GM12878 (cell line): ENCODE measurements at regions not wholly inside any gene's neighbourhood (a gene's known extent, or its start where the extent isn't known, plus 50 kb on each side); places are given as distances from the start of the nearest gene placed in this dataset.

ENCODE experiments used
- NRF1 ChIP-seq: conservative IDR thresholded peaks from 2 replicates; pipeline ENCODE4 v1.6.1; 2011; ENCODE audit warnings: mild to moderate bottlenecking, low read depth, low read length, improper control_type of control experiment
- PBX3 ChIP-seq: IDR thresholded peaks from 2 replicates; pipeline ENCODE4 v1.6.1; 2011; ENCODE audit warnings: mild to moderate bottlenecking, low read depth, low read length, moderate library complexity; ENCODE audit not compliant: insufficient replicate concordance
- POLR2A ChIP-seq: IDR thresholded peaks from 2 replicates; pipeline ENCODE4 v1.6.1; 2011; ENCODE audit warnings: low read depth, mild to moderate bottlenecking, low read length
- SP1 ChIP-seq: IDR thresholded peaks from one replicate; pipeline ENCODE4 v1.6.1; 2011; ENCODE audit warnings: low read depth, low read length
- SPI1 ChIP-seq: IDR thresholded peaks from 2 replicates; pipeline ENCODE4 v1.6.1; 2011; ENCODE audit warnings: low read depth, mild to moderate bottlenecking, low read length, moderate library complexity, borderline replicate concordance; ENCODE audit not compliant: insufficient read depth
- TAF1 ChIP-seq: IDR thresholded peaks from 2 replicates; pipeline ENCODE4 v1.6.1; 2011; ENCODE audit warnings: mild to moderate bottlenecking, low read depth, low read length, borderline replicate concordance
- ZBTB33 ChIP-seq: fragments of 450-650 bp; IDR thresholded peaks from 2 replicates; pipeline ENCODE4 v1.6.1; 2017; ENCODE audit warnings: mild to moderate bottlenecking
- TF ChIP-seq, protein P1 (sequence below), 3 experiments: IDR thresholded peaks in 2 of 3; conservative IDR thresholded peaks in 1 of 3; 2 replicates each; pipeline ENCODE4 v1.5.1; 2011; ENCODE audit warnings: low read depth in 3 of 3, low read length in 3 of 3, mild to moderate bottlenecking in 3 of 3, control low read depth in 2 of 3, moderate library complexity in 2 of 3, inconsistent platforms in 1 of 3, mixed read lengths in 1 of 3; ENCODE audit not compliant: control insufficient read depth in 2 of 3, insufficient read depth in 1 of 3; ENCODE audit errors: extremely low read depth in 1 of 3

- TF ChIP-seq, protein P1, sequence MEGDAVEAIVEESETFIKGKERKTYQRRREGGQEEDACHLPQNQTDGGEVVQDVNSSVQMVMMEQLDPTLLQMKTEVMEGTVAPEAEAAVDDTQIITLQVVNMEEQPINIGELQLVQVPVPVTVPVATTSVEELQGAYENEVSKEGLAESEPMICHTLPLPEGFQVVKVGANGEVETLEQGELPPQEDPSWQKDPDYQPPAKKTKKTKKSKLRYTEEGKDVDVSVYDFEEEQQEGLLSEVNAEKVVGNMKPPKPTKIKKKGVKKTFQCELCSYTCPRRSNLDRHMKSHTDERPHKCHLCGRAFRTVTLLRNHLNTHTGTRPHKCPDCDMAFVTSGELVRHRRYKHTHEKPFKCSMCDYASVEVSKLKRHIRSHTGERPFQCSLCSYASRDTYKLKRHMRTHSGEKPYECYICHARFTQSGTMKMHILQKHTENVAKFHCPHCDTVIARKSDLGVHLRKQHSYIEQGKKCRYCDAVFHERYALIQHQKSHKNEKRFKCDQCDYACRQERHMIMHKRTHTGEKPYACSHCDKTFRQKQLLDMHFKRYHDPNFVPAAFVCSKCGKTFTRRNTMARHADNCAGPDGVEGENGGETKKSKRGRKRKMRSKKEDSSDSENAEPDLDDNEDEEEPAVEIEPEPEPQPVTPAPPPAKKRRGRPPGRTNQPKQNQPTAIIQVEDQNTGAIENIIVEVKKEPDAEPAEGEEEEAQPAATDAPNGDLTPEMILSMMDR (IDR thresholded peaks at IDR 0.05 in 2 of 3, conservative IDR thresholded peaks at IDR 0.05 in 1 of 3; ENCODE audit: control insufficient read depth in 2 of 3, extremely low read depth in 1 of 3, insufficient read depth in 1 of 3, low read depth in 3 of 3, low read length in 3 of 3) = no peak
- TF ChIP-seq NRF1 = no peak
- no peak for TF ChIP-seq SP1
- TF ChIP-seq PBX3 = no peak
- no peak for TF ChIP-seq TAF1
- no peak for TF ChIP-seq ZBTB33
- no peak for TF ChIP-seq SPI1
- no peak for TF ChIP-seq POLR2A
Observed at GRCh38 chr10:114735946-114736345, 77.9 kb upstream of the ABLIM1 start.
